ENCODE measurements at regions not wholly inside any gene's neighbourhood (a gene's known extent, or its start where the extent isn't known, plus 50 kb on each side); places are given as distances from the start of the nearest gene placed in this dataset.
"Not testable (repeated sequence)": the region's sequence is repeated elsewhere in the genome, so short reads cannot be mapped to it uniquely, and the experiment has no call there.

DNA sequence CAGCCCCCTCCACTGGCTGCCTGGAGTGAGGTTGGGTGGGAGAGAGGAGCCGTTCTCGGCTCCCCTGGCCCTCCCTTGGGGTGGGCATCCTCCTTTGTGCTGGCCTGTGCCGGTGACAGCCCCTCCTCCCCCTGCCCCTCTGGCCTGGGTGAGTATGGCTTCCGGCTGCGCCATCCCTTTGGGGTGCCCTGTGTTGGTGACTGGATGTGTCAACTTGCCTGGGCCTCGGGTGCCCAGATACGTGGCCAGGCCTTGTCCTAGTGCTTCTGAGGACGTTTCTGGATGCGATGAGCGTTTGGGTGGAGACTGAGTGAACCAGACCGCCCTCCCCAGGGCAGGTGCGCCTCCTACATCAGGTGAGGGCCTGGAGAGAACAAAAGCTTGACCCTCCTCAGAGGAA is 59.7 kb downstream of the PLXNA1 start:
- CTCF ChIA-PET, result no interaction called here
- Histone ChIP-seq H3K36me3 (ENCODE audit: control insufficient read depth, insufficient read depth, low read length) (no peaks in the 10 kb centered on the region), H3K27me3 (ENCODE audit: control insufficient read depth, insufficient read depth, low read length) (peaks cover 8% of the 10 kb centered on the region), H3K4me3 (ENCODE audit: low read depth, low read length) (no peak overlapping the region)
- POLR2A ChIA-PET, result no interaction called here
- no peak for DNase-seq (ENCODE audit: low read depth)
- TF ChIP-seq, protein P1, sequence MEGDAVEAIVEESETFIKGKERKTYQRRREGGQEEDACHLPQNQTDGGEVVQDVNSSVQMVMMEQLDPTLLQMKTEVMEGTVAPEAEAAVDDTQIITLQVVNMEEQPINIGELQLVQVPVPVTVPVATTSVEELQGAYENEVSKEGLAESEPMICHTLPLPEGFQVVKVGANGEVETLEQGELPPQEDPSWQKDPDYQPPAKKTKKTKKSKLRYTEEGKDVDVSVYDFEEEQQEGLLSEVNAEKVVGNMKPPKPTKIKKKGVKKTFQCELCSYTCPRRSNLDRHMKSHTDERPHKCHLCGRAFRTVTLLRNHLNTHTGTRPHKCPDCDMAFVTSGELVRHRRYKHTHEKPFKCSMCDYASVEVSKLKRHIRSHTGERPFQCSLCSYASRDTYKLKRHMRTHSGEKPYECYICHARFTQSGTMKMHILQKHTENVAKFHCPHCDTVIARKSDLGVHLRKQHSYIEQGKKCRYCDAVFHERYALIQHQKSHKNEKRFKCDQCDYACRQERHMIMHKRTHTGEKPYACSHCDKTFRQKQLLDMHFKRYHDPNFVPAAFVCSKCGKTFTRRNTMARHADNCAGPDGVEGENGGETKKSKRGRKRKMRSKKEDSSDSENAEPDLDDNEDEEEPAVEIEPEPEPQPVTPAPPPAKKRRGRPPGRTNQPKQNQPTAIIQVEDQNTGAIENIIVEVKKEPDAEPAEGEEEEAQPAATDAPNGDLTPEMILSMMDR (IDR thresholded peaks at IDR 0.05; ENCODE audit: insufficient read depth, low read depth, low read length), result no peak

DNA sequence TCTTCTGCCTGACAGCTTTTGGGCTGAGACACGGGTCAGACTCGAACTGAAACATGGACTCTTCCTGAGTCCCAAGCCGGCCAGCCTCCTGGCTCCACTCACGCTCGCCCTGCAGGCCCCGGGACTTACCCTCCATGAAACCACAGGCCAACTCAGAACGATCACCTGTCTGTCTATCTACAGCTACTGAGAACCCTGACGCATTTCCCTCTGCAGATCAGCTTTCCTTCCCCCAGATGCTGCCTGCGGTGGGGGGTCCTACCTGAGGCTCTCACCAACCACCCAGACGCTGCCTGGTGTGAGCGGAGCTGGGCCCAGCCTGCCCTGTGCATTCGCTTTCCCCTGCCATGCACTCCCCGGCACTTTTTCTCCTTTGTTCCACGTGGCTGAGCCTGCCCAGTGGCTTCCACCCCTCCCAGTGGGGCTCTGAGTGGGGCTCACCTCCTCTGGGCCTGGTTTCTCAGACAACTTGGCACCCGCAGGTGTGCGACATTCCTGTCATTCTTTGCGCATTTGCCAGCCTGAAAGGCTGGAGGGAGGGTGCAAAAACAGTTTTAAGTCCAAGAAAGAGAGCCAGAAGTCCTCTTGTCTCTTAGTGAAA is 60.2 kb downstream of the PLXNA1 start:
- ChIA-PET CTCF (no interaction called here), POLR2A (no interaction called here)
- no peak overlapping the region for H3K4me3 ChIP-seq (ENCODE audit: low read depth, low read length)
- peaks cover 8% of the 10 kb centered on the region for H3K27me3 ChIP-seq (ENCODE audit: control insufficient read depth, insufficient read depth, low read length)
- no peak for DNase-seq (ENCODE audit: low read depth)
- TF ChIP-seq, protein P1 (IDR thresholded peaks at IDR 0.05; ENCODE audit: insufficient read depth, low read depth, low read length), result no peak
- no peaks in the 10 kb centered on the region for H3K36me3 ChIP-seq (ENCODE audit: control insufficient read depth, insufficient read depth, low read length)

DNA sequence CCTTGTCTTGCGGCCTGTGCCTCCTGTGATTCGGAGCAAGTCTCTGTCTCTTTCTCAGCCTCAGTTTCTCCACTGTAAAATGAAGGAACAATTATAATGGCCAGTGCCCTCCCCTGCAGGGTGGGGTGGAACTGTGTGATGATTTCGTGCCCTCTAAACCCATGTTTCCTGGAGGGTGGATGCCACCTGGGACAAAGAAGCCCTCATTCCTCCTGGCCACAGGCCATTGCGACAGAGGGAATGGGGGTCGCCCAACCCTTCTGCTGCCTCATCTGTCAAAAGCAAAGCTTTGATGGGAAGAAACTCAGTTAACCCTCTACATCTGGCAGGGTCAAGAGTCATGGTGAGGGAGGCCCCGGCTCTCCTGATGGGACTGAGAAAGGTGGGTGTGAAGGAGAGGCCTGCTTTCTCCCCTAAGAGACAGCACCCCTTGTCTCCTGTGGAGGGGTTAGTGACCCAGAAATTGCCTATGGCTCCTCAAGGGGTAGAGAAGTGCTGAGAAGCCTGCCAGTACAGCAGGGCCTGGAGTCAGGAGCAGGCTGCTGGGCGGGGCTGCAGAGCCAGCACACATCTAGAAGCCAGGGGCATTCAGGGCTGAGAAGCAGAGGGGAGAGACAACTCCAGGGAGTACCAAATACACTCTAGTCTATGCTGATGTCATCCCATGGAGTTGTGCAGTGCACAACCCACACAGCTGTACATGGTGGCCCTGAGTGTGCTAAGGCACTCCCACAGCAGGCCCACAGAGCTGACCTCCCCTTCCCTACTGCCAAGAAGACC is 61.0 kb downstream of the PLXNA1 start:
- Histone ChIP-seq H3K36me3 (ENCODE audit: control insufficient read depth, insufficient read depth, low read length) (no peaks in the 10 kb centered on the region), H3K27me3 (ENCODE audit: control insufficient read depth, insufficient read depth, low read length) (peaks cover 8% of the 10 kb centered on the region), H3K4me3 (ENCODE audit: low read depth, low read length) (no peak overlapping the region)
- no peak for DNase-seq (ENCODE audit: low read depth)
- ChIA-PET POLR2A (no interaction called here), CTCF (no interaction called here)
- TF ChIP-seq, protein P1 (IDR thresholded peaks at IDR 0.05; ENCODE audit: insufficient read depth, low read depth, low read length), result no peak

DNA sequence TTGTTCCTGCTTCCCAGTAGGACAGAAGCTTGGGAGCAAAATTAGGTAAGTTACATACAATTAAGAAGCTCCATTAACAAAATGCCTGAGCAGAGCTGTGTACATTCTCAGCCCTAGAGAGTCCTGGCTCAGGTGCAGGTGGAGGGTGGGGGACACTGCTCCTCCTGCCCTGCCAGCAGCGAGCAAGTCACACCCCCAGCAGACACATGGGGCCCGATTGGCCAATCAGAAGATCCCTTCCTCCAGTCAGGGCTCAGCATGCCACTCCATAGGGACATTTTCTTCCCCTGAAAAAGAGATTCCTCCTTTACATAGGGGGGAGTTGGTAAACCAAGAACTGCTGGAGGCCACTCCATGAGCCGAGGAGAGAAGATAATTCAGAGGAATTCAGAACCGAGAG is 62.1 kb downstream of the PLXNA1 start:
- TF ChIP-seq, protein P1 (IDR thresholded peaks at IDR 0.05; ENCODE audit: insufficient read depth, low read depth, low read length), result no peak
- no peaks in the 10 kb centered on the region for H3K36me3 ChIP-seq (ENCODE audit: control insufficient read depth, insufficient read depth, low read length)
- ChIA-PET CTCF (no interaction called here), POLR2A (no interaction called here)
- peaks cover 5% of the 10 kb centered on the region; the same call in 1 of the 2 replicates for H3K27me3 ChIP-seq (ENCODE audit: control insufficient read depth, insufficient read depth, low read length)
- DNase-seq (ENCODE audit: low read depth), result no peak
- H3K4me3 ChIP-seq (ENCODE audit: low read depth, low read length), result no peak overlapping the region

DNA sequence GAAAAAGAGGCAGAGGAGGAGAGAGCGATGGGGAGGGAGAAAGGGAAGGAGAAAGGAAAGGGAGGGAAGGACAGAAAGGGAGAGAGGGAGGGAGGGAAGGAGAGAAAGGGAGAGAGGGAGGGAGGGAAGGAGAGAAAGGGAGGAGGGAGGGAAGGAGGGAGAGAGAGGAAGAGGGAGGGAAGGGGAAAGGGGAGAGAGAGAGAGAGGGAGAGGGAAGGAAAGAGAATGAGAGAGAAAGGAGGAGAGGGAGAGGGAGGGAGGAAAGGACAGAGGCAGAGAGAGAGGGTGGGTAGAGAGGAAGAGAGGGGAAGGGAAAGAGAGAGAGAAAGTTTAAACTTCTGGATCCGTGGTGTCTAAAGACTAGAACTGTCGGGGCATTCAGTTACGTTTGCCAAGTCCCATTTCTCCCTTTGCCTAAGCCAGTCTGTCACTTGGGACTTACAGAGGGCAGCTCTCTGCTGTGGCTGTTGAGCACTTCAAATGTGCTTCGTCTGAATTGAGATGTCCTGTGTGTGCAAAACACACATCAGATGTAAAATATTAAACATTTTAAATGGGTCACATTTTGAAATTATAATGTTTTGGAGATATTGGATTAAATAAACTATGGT is 62.6 kb downstream of the PLXNA1 start:
- Histone ChIP-seq H3K27me3 (ENCODE audit: control insufficient read depth, insufficient read depth, low read length) (peaks cover 5% of the 10 kb centered on the region; the same call in 1 of the 2 replicates), H3K36me3 (ENCODE audit: control insufficient read depth, insufficient read depth, low read length) (no peaks in the 10 kb centered on the region), H3K4me3 (ENCODE audit: low read depth, low read length) (no peak overlapping the region)
- TF ChIP-seq, protein P1 (IDR thresholded peaks at IDR 0.05; ENCODE audit: insufficient read depth, low read depth, low read length), result no peak
- CTCF ChIA-PET, result no interaction called here
- DNase-seq (ENCODE audit: low read depth), result no peak
- POLR2A ChIA-PET, result no interaction called here

DNA sequence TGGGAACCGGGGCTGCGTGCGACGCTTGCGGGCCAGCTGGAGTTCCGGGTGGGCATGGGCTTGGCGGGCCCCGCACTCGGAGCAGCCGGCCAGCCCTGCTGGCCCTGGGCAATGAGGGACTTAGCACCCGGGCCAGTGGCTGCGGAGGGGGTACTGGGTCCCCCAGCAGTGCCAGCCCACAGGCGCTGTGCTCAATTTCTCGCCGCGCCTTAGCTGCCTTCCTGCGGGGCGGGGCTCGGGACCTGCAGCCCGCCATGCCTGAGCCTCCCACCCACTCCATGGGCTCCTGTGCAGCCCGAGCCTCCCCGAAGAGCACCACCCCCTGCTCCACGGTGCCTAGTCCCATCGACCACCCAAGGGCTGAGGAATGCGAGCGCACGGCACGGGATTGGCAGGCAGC is 63.8 kb downstream of the PLXNA1 start:
- DNase-seq (ENCODE audit: low read depth); CTCF ChIA-PET; POLR2A ChIA-PET; H3K4me3 ChIP-seq (ENCODE audit: low read depth, low read length); H3K36me3 ChIP-seq (ENCODE audit: control insufficient read depth, insufficient read depth, low read length); H3K27me3 ChIP-seq (ENCODE audit: control insufficient read depth, insufficient read depth, low read length): not testable (repeated sequence)

Measured in BJ (cell line).